ENCODE measurements at regions not wholly inside any gene's neighbourhood (a gene's known extent, or its start where the extent isn't known, plus 50 kb on each side); places are given as distances from the start of the nearest gene placed in this dataset.

DNA sequence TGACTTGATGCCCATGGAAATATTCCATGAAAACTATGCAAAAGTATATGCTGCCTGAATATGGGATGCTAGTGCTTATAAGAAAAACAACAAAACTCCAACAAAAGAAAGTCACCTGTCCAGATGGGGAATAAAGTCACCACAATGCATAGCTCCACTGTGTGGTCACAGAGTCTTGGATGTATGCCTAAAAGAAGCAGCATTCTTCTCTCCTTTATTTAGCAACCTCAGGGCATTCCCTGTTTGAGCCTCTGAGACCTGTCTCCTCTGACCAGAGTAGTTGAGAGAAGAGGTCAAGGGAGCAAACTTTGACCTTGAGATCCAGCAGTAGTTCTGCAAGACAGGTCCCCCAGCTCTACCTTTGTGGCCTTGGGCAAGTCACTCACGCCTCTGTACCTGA lies 287.5 kb downstream of the MED10 start:
- TF ChIP-seq CTCF (IDR thresholded peaks at IDR 0.05; ENCODE audit: extremely low read depth, missing control alignments), result no peak
- DNase-seq (ENCODE audit: low spot score), result no peak

- no peak for DNase-seq (ENCODE audit: low spot score)
- TF ChIP-seq CTCF (IDR thresholded peaks at IDR 0.05; ENCODE audit: extremely low read depth, missing control alignments), result no peak
These were observed 288.2 kb downstream of the MED10 start for GRCh38 chr5:6090079-6090654.

DNA sequence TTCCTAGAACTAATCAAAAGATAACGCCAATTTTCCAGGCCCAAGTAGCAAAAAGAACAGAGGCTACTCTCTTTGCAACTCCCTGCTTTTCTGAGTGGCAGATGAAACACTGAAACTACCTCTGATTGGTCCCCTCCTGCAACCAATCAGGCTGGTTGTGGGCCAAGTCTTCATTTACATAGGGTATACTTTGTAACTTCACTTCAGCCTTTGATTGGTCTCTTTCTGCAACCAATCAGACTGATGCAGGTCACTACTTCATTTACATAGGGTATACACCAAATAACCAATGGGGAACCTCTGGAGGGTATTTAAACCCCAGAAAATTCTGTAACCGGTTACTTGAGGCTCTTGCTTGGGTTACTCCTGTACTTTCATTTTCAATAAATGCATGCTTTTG lies 289.6 kb downstream of the MED10 start:
- no peak for TF ChIP-seq CTCF (IDR thresholded peaks at IDR 0.05; ENCODE audit: extremely low read depth, missing control alignments)
- no peak for DNase-seq (ENCODE audit: low spot score)

DNA sequence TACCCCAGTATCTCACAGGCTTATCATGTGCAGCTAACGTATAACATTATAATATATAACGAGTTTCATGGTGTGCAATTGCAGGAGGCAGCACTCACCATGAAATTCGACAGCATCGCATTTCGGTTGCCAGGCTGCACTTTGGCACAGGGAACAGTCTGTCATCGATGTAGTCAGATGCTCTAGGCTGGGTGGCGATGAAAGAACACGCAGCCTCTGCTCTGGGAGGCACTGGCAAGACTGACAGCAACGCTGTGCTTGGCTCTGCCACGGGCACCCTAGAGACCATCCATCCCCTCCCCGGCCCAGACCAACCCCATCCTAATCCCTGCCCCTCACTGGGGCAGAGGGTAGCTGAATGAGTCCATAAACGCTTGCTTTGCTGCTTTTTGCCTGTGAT lies 290.8 kb downstream of the MED10 start:
- DNase-seq (ENCODE audit: low spot score), result no peak
- TF ChIP-seq CTCF (IDR thresholded peaks at IDR 0.05; ENCODE audit: extremely low read depth, missing control alignments), result no peak

DNA sequence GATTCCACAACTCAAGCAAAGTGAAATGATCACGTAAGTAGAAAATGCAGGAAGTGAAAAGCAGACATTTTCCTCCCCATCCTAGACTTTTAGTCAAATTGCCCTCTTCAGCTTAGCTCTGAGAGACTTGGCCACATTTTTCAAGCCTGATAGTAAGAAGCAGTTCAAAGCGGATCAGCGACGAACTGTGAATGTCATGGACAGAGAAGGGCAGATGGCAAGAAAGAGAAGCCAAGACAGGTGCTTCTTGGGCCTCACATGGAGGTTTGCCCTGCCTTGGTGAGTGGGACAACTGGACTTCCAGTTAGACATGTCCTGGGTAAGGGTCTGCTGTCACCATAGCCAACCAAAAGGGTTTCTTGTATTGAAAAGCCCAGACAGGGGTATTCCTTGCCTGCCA lies 291.5 kb downstream of the MED10 start:
- no peak for DNase-seq (ENCODE audit: low spot score)
- no peak for TF ChIP-seq CTCF (IDR thresholded peaks at IDR 0.05; ENCODE audit: extremely low read depth, missing control alignments)

- no peak for DNase-seq (ENCODE audit: low spot score)
- TF ChIP-seq CTCF (IDR thresholded peaks at IDR 0.05; ENCODE audit: extremely low read depth, missing control alignments), result no peak
These were observed 292.9 kb downstream of the MED10 start for GRCh38 chr5:6085341-6085860.

GRCh38 chr5:6084836-6085235 lies 293.5 kb downstream of the MED10 start:
- DNase-seq (ENCODE audit: low spot score), result no peak
- no peak for TF ChIP-seq CTCF (IDR thresholded peaks at IDR 0.05; ENCODE audit: extremely low read depth, missing control alignments)
